GM19438 (cell line): ENCODE measurements at regions not wholly inside any gene's neighbourhood (a gene's known extent, or its start where the extent isn't known, plus 50 kb on each side); places are given as distances from the start of the nearest gene placed in this dataset.

Experiments used
- ATAC-seq: cut with Tn5 transposase; IDR thresholded peaks from one replicate; pipeline ENCODE4 v1.9.1; 2021; ENCODE audit warnings: low read depth; ENCODE audit not compliant: unreplicated experiment

GRCh38 chr21:16838331-16838730 lies 674.5 kb upstream of the CXADR start:
- ATAC-seq = no peak

- ATAC-seq = no peak
These were observed 672.3 kb upstream of the CXADR start for GRCh38 chr21:16840538-16840937.

GRCh38 chr21:16841975-16842695 lies 670.7 kb upstream of the CXADR start:
- ATAC-seq = no peak

- ATAC-seq = no peak
These were observed 670.2 kb upstream of the CXADR start for GRCh38 chr21:16842696-16843035.

- ATAC-seq = no peak
These were observed 665.6 kb upstream of the CXADR start for GRCh38 chr21:16847211-16847610.

DNA sequence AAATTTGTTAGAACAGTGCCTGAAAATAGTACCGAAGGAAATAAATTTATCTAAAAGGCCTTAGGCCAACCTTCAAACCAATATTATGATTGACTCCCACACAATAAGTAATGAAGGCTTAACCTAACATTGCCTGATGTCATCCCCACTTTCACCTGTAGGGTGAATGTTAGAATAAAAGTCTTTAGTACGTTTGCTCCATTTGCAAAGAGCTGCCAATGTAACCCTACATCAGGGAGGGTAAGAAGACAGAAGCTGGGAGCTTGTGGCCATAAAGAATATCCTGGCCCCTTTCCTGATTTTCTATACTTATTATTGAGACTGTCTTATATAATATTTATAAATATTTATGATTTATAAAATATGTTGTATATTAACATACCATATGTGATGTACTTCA lies 661.8 kb upstream of the CXADR start:
- no peak for ATAC-seq

DNA sequence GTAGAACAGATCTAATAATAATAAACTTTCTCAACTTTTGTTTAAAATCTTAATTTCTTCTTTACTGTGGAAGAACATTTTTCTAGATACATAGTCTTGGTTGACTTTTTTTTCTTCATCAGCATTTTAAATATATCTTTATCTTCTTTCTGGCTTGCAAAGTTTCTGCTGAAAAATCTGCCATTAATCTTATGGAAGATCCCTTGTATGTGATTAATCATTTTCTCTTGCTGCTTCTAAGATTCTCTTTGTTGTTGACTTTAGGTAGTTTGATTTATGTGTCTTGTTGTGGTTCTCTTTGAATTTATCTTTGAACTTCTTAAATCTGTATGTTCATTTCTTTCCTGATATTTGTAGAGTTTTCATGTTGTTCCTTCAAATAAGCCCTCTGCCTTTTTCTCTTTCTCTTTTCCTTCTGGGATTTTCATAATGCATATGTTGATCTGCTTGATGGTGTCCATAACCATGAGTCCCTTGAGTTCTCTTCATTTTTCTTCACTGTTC lies 657.6 kb upstream of the CXADR start:
- ATAC-seq = no peak

DNA sequence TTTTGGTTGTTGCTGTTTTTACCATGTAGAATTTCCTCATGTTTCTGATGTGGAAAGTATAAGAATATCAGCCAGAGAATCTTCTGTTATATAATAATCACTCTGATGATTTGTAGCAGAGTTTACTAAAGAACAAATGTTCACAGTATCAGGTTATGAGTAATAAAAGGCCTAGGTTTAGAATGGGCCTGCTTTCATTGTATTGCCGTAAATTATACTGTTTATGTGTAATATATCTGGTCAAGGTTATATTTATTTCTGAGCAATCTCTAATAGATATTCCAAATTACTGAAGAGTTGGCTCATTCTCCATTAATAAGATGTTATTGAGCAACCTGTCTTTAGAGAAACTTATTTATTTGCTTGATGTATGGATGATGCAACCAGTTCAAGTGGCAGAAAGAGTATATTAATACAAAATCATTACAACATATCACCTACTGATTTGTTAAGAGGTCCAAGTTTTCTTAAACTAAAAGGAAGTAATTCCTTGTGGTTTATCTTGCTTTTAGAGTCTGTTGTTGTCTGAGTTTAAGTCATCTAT lies 649.4 kb upstream of the CXADR start:
- no peak for ATAC-seq

DNA sequence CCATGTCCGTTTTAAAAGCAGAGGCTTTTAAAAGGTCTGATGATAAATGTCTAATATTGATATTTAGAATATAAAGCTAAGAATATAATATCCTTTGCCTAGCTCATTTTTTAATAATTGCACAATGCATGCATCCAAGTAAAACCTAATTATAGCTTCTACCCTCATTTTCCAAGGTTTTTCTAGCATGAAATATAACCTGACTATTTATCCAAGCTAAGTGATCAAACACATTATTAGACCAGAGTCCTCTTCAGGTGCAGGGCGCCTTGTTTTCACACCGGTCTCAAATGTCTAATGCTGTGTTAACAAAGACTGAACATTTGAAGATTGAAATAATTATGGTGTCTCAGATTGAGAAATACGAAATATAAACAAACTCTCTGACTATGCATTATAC lies 648.9 kb upstream of the CXADR start:
- no peak for ATAC-seq

- ATAC-seq = no peak
These were observed 647.2 kb upstream of the CXADR start for GRCh38 chr21:16865632-16866031.

GRCh38 chr21:16866851-16867250 lies 646.0 kb upstream of the CXADR start:
- ATAC-seq = no peak

GRCh38 chr21:16870103-16870502 lies 642.7 kb upstream of the CXADR start:
- ATAC-seq = no peak

DNA sequence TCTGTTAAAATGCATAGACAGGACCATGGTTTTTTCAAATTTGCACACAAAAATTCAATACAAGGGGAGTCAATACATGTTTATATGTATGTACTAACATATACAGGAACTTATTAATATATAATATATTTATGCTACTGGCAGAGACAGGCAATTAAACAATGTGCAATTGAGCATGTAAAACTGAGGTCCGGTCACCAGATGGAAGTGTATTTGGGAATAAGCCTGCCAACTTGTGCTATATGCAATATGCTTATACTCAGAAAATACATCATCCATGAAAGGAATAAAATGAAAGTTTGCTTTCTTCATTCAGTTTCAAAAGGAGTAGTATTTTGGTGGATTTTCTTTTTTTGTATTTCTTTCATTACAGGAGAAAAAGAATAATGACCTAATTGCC lies 640.2 kb upstream of the CXADR start:
- ATAC-seq = no peak

- no peak for ATAC-seq
These were observed 639.7 kb upstream of the CXADR start for GRCh38 chr21:16873176-16873575.

DNA sequence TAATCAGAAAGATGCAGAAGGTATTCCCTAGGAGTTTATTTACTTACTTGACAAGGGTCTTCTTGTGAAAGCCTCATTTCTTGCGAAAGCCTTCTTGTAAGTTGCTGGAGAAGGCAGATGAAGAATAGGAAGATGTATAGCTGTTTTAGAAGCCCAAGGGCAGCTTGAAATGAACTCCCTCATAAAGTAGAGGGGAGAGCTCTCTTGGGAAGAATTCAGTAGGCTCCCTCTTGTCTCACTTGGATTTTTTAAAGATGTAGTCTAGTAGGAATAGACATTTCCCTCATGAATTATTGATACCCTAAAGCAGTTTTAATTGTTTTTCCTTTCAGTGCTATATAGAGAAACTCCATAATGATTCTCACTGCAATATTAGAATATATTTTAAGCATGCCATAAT lies 639.2 kb upstream of the CXADR start:
- no peak for ATAC-seq

DNA sequence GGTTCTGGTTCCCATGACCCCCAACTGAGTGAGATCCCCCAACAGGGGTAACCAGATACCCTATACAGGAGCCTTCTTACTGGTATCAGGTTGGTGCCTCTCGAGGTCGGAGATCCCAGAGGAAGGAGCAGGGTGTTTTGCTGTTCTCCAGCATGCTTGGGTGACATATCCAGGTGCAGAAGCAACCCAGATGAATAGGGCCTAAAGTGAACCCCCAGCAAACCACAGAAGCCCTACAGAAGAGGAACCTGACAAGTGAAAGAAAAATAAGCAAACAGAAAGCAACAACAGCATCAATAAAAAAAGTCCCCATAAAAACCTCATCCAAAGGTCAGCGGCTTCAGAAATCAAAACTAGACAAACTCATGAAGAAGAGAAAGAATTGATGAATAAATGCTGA lies 633.4 kb upstream of the CXADR start:
- no peak for ATAC-seq

DNA sequence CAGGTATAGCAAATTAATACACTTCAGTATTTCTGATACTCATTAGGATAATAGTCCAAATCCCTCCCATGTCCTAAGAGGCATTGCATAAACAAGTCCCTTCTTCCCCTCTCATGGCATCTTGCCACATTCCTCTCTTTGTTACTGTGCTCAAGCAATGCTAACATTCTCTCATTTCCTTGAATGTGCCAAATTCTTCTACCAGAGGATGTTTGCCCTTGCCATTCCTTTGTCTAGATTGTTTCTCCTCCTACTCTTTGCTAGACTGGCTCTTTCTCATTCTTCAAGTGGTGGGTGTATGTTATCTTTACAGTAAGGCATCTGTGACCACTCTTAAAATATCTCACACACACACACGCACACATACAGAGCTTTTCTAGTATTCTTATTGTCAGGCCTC lies 621.0 kb upstream of the CXADR start:
- ATAC-seq = no peak

DNA sequence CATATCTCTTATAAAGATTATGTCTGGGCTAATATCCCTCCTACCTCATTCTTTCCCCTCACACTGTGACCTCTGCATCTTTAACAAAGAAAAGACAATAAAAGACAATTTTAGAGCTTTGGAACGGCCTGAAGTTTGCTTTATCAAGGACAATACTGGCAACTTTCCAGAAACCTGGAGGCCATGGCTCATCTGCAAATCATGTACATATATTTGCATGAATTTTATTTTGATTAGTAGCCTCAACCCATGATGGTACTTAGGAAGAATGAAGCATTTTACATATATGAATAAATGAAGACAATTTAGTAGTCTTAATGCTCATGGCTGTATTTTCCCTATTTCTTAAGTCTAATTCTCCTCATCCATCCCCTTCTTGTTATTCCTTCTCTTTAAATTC lies 612.2 kb upstream of the CXADR start:
- no peak for ATAC-seq

DNA sequence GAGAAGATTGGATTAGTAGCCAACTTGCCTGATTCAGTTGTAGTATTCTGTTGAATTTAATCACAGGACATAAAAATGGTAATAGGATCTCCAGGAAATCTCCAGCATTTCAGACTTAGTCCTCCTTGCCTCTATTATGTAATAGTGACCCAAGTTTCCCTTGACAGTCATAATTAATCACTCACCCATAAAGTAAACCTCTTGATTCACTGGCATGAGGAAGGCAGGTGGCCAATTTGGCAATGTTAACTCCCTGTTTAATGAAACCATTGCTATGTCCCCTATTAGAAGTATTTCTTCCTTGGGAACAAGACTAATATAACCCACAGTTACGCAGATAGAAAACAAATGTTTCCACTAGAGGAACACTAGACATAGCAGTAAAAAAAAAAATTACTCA lies 604.8 kb upstream of the CXADR start:
- no peak for ATAC-seq

GRCh38 chr21:16910435-16911165 lies 602.2 kb upstream of the CXADR start:
- no peak for ATAC-seq

DNA sequence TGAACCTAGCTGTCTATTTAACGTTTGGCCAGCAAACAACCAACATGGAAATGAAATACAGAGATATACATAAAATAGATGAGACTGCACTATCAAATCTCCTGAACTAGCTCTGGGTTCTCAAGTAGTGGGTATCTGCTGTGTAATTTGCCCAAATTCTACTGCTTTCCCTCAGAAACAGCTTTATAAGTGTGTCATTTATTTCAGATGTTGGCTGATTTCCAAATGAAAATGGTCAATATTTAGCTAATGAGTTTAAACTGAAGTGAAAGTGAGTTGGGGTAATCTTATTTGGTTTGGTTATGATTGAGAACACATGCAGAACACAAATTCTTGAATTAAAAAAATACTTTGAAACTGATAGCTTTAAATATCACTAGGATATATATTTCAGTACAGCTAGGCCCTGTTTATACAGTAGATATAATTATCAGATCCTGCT lies 601.7 kb upstream of the CXADR start:
- no peak for ATAC-seq

DNA sequence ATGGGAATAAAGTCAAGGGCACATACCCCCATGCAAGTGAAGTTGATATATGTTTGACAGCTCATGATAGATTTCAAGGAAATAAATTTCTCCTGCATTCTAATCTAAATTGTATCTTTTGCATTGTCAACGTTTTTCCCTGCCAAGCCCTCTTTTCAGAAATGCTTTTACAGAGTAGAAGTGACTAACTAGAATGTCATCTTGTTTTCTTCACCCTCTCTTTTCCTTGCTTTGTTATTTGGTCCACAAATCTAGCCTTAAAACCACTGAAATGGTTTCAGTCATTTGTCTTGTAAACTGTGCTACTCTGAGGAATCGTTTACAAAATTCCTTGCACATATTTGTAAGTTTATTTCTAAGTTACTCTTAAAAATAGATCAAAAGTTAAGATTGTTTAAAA lies 600.8 kb upstream of the CXADR start:
- ATAC-seq = no peak
